Posterior vena cava (tissue), 2 donors: ENCODE measurements at regions not wholly inside any gene's neighbourhood (a gene's known extent, or its start where the extent isn't known, plus 50 kb on each side); places are given as distances from the start of the nearest gene placed in this dataset.

Experiments
- DNase-seq: peaks from one replicate; pipeline ENCODE4 v3.0.0-alpha.2; 2020; ENCODE audit warnings: low spot score
- intact Hi-C, 2 donors: fragments of 100-400 bp; cut with DNase I; formaldehyde crosslinking; loops; one replicate each; pipeline versions ENCODE4 v1.14.1 to v1.14.2; 2022 to 2023
- donor health status: DM: yes; HTN: yes; CAD: no.
- donor health status: DM: yes; HTN: yes; CAD: no.

DNA sequence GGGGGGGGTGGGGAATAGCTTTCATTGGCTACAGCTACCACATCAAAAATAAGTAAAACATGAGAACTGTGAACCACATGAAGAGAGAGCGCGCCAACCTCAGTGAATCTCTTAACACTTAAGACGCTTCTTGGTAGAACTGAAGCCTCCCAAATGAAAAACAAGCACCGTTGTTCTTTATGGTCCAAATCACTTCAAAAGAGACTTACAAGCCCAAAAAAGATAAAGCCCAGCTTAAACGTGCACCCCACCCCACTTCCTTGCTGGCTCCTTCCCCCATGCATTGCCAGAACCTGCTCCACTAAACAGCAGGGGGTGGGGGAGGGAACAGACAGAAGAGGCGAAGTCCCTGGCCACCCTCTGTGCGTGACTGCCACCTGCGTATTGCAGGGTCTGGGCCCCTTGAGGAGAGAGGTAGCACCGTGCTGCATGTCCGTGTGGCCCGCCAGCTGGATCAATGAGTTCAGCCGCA lies 479.1 kb downstream of the FOXO1 start:
- intact Hi-C loops, result no loop called here
- DNase-seq, result no peak

- no peak for DNase-seq
- intact Hi-C loops, result no loop called here
Observed at GRCh38 chr13:40187841-40188591, 478.4 kb downstream of the FOXO1 start.

DNA sequence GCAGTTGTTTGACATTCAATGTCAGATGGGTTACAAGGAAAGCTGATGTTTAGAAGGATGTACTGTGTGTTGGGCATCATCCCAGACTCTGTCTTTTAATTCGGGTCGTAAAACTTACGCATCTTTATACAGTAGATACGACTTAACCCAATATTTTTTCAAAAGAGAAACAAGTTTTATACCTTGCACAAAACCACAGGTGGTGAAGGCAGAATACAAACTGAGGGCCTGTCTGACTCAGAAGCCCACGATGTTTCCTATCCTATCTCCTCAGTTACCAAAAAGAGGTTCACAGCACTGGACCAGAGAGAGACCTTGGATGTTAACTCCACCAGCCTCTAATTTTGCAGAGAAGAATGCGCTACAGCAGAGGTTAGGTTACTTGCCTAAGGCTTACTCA lies 477.0 kb downstream of the FOXO1 start:
- no peak for DNase-seq
- intact Hi-C loops, result no loop called here

- intact Hi-C loops, result no loop called here
- no peak for DNase-seq
Observed at GRCh38 chr13:40189898-40190630, 476.4 kb downstream of the FOXO1 start.

- DNase-seq, result no peak
Observed at GRCh38 chr13:40190641-40191100, 475.8 kb downstream of the FOXO1 start.

DNA sequence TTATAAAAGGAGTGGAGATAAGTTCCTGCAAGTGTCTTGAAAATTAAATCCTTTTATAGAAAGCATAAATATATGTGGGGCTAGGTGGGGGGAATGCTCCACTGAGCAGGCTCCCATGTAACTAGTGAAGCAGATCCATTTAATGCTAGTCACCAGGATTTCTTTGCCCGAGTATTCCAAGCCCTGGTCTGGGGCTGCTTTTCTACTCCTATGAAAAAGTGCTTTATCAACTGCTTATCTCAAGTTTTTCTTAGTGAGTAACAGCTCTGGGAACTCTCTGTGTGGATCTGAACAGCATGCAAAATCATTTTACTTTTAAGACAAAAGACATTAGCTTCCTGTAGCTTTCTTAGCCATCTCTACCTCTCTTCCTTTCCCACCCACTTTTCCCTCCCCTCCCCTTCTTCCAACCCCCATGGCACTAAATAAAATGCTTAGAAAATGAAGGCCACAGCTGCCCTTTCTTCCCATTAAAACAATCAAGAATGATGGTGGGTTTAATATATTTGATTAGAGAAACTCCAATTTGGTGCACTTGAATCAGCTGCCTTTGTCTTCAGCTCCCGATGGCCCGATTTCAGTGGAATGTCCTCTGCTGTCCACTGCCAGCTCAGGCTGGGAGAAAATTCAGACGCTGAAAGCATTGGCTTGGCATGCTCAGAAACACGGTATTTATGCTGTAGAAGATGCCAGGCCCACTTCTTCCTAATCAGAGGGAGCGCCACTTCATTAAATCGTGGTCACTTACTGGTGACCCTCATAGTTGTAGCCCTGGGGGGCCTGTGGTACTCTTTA lies 475.1 kb downstream of the FOXO1 start:
- DNase-seq, result no peak
- intact Hi-C loops, result no loop called here

More at GRCh38 chr13:40190641-40191100, 475.8 kb downstream of the FOXO1 start:
- intact Hi-C loops, result no loop called here

GRCh38 chr13:40192452-40192851 lies 474.0 kb downstream of the FOXO1 start:
- DNase-seq, result no peak
- intact Hi-C loops, result no loop called here

GRCh38 chr13:40192858-40193257 lies 473.6 kb downstream of the FOXO1 start:
- intact Hi-C loops, result no loop called here
- DNase-seq, result no peak

GRCh38 chr13:40193286-40194223 lies 472.9 kb downstream of the FOXO1 start:
- DNase-seq, result no peak
- intact Hi-C loops, result no loop called here

DNA sequence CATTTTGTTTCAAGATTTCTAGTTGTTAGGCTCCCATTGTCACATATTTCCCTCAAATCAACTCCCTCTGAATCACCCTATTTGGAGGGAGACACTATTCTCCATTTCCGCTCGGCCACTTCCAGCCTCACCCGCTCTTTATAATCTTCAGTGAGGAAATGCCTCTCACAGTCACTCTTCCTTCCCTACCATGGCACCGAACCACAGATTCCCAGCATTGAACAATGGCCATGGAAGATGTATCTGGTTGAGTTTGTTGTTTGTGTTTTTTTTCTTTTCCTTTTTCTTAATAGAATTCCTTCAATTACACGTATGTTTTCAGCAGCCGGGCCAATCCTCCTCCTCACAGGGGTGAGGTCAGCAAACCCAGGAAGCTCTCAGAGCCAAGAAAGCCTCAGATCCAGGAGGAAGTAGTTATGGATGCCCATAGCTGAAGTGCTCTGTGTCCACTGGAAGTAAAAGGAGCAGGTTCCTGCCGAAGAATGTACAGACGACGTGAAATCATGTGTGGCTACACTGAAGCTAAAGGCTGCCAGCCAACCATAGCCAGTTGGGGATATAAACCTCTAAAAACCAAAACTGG lies 472.1 kb downstream of the FOXO1 start:
- intact Hi-C loops, result no loop called here

DNA sequence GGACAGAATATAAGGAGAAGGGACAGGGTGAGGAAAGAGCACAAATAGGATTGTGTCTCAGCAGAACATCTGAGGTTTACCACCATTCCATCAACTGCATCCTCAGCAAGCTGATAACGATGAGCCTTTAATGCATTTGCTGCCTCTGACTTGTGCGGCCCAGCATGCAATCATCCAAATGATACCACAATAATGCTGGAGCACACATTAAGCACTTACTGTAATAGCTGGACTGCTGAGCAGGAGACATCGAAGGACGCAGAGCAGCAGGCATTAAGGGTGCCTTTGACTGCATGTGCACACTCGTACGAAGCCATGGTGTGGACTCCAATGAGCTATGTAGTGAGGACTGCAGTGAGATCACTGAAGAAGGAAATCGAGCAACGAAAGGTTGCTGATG lies 469.4 kb downstream of the FOXO1 start:
- DNase-seq, result no peak
- intact Hi-C loops, result no loop called here

More for the DNA sequence above, 472.1 kb downstream of the FOXO1 start:
- no peak for DNase-seq

DNA sequence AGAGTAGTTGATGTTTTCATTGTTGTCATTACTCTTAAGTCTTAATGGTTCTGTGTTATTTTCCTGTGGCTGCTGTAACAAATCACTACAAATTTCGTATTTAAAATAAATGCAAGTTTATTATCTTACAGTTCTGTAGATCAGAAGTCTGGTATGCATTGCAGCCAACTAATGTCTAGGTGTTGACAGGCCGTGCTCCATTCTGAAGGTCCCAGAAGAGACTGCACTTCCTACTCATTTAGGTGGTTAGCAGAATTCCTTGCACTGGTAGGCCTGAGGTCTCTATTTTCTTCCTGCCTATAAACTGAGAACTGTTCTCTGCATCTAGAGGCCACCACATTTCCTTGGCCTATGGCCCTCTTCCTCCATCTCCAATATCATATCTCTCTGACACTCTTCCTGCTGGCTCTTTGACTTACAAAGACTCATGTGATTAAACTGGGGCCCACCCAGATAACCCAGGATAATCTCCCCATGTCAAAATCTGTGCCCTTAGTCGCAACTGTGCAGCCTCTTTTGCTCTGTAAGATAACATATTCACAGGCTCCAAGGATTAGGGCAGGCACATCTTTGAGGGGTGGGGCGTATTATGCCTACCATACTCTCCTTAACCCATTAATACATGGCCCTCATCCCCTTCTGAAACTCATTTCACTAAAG lies 468.4 kb downstream of the FOXO1 start:
- DNase-seq, result no peak
- intact Hi-C loops, result no loop called here

DNA sequence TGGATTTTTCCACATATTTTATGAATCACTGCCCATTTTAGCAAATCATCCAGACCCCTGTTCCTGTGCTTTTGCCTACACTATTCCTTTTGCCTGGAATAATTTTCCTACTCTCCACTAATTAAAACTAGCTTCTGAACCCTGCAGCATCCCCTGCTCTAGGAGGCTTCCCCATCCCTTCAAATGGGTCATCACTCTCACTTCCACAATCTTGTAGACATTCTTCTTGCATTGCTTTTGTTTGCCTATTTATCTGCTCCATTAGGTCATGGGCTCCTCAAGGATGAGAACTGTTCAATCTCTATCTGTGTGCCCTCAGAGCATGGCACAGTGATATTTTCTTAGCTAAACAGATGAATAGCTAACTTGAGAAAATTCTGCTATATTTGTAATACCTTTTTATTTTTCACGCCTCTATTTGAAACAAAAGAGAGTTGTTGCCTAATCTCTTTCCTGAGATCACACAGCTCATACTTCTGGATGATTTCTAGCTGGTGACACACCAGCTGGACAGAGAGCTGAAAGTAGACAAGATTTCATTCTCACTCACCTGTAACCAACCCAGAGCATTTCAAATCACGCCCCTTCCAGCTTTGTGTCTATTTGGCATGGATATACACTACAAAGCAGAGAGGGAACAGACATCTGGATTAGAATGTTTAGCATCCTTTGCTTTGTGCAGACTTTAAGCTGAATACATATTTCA lies 466.0 kb downstream of the FOXO1 start:
- intact Hi-C loops, result no loop called here
- DNase-seq, result no peak

GRCh38 chr13:40204246-40204645 lies 462.2 kb downstream of the FOXO1 start:
- intact Hi-C loops, result no loop called here
- no peak for DNase-seq

- intact Hi-C loops, result no loop called here
- no peak for DNase-seq
Observed at GRCh38 chr13:40205771-40206240, 460.6 kb downstream of the FOXO1 start.

GRCh38 chr13:40206241-40207000 lies 460.0 kb downstream of the FOXO1 start:
- DNase-seq, result no peak
- intact Hi-C loops, result no loop called here
